Neuron (in vitro differentiated cells): ENCODE measurements at regions not wholly inside any gene's neighbourhood (a gene's known extent, or its start where the extent isn't known, plus 50 kb on each side); places are given as distances from the start of the nearest gene placed in this dataset.

ENCODE experiments used
- H2AFZ ChIP-seq: one replicate; pipeline ENCODE4 v1.6.1; 2013; ENCODE audit warnings: low read depth, mild to moderate bottlenecking, inconsistent platforms, low read length, moderate library complexity
- H3K27me3 ChIP-seq: one replicate; pipeline ENCODE4 v1.6.1; 2013; ENCODE audit warnings: low read length; ENCODE audit not compliant: insufficient read depth
- H3K36me3 ChIP-seq: one replicate; pipeline ENCODE4 v1.6.1; 2013; ENCODE audit warnings: low read length; ENCODE audit not compliant: insufficient read depth
- H3K4me1 ChIP-seq: one replicate; pipeline ENCODE4 v1.6.1; 2013; ENCODE audit warnings: low read length; ENCODE audit not compliant: insufficient read depth
- H3K4me3 ChIP-seq: 2 replicates; pipeline ENCODE4 v1.5.1; 2013; ENCODE audit warnings: mild to moderate bottlenecking, low read length, moderate library complexity
- H3K9me3 ChIP-seq: one replicate; pipeline ENCODE4 v1.6.1; 2013; ENCODE audit warnings: low read length

DNA sequence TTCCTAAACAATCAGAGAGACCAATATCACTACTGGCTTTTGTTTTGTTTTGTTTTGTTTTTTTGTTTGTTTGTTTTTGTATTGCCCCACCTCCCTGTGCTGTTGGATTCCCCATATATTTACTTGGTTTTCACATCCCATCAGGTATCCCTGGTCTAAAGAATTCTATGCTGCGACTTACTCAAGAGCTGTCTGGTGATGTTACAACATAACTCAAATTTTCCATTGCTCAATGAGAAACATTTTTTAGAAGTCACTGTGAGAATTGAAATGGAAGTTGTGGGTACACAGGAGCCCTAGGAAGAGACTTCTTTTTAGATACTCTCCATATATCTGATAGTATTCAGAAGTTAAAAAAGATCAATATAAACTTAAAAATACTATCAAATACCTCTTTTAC is 181.4 kb downstream of the KLF5 start:
- H3K27me3 ChIP-seq = no peaks in the 10 kb centered on the region
- no peak overlapping the region for H3K4me3 ChIP-seq
- H3K9me3 ChIP-seq = no peaks in the 10 kb centered on the region
- no peaks in the 10 kb centered on the region for H3K4me1 ChIP-seq
- no peak overlapping the region for H2AFZ ChIP-seq
- H3K36me3 ChIP-seq = no peaks in the 10 kb centered on the region

GRCh38 chr13:73235385-73235784 is 176.6 kb downstream of the KLF5 start:
- Histone ChIP-seq H3K4me3 (no peak overlapping the region), H3K36me3 (no peaks in the 10 kb centered on the region), H3K4me1 (no peaks in the 10 kb centered on the region), H3K27me3 (no peaks in the 10 kb centered on the region), H2AFZ (no peak overlapping the region), H3K9me3 (no peaks in the 10 kb centered on the region)

DNA sequence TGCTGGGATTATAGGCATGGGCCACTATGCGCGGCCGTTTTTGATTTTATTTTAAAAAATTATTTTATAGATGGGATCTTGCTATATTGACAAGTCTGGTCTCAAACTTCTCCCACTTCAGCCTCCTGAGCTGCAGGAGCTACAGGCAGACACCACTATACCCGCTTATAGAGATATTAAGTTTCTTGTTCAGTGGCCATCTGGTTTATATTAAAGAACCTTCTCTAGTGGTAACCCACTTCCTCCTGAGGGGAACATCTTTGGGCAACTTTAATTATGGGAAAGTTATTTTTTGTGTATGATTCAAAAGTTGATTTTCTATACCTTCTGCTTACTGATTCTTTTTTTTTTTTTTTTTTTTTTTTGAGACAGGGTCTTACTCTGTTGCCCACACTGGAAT is 172.7 kb downstream of the KLF5 start:
- no peaks in the 10 kb centered on the region for H3K36me3 ChIP-seq
- H3K4me3 ChIP-seq = no peak overlapping the region
- H3K9me3 ChIP-seq = no peaks in the 10 kb centered on the region
- H2AFZ ChIP-seq = no peak overlapping the region
- no peaks in the 10 kb centered on the region for H3K27me3 ChIP-seq
- no peaks in the 10 kb centered on the region for H3K4me1 ChIP-seq

- Histone ChIP-seq H3K4me3 (no peak overlapping the region), H3K4me1 (no peaks in the 10 kb centered on the region), H3K36me3 (no peaks in the 10 kb centered on the region), H3K27me3 (no peaks in the 10 kb centered on the region), H3K9me3 (no peaks in the 10 kb centered on the region), H2AFZ (no peak overlapping the region)
These were observed 171.9 kb downstream of the KLF5 start for GRCh38 chr13:73230716-73231115.

GRCh38 chr13:73228546-73228945 is 169.7 kb downstream of the KLF5 start:
- H3K4me1 ChIP-seq = no peaks in the 10 kb centered on the region
- H2AFZ ChIP-seq = no peak overlapping the region
- H3K9me3 ChIP-seq = no peaks in the 10 kb centered on the region
- H3K36me3 ChIP-seq = no peaks in the 10 kb centered on the region
- H3K4me3 ChIP-seq = no peak overlapping the region
- no peaks in the 10 kb centered on the region for H3K27me3 ChIP-seq

GRCh38 chr13:73225990-73226389 is 167.2 kb downstream of the KLF5 start:
- Histone ChIP-seq H3K4me3 (no peak overlapping the region), H3K36me3 (no peaks in the 10 kb centered on the region), H3K27me3 (no peaks in the 10 kb centered on the region), H3K9me3 (no peaks in the 10 kb centered on the region), H2AFZ (no peak overlapping the region), H3K4me1 (no peaks in the 10 kb centered on the region)

GRCh38 chr13:73224703-73225102 is 165.9 kb downstream of the KLF5 start:
- no peak overlapping the region for H3K4me3 ChIP-seq
- no peaks in the 10 kb centered on the region for H3K4me1 ChIP-seq
- no peaks in the 10 kb centered on the region for H3K9me3 ChIP-seq
- no peaks in the 10 kb centered on the region for H3K36me3 ChIP-seq
- H2AFZ ChIP-seq = no peak overlapping the region
- H3K27me3 ChIP-seq = no peaks in the 10 kb centered on the region

DNA sequence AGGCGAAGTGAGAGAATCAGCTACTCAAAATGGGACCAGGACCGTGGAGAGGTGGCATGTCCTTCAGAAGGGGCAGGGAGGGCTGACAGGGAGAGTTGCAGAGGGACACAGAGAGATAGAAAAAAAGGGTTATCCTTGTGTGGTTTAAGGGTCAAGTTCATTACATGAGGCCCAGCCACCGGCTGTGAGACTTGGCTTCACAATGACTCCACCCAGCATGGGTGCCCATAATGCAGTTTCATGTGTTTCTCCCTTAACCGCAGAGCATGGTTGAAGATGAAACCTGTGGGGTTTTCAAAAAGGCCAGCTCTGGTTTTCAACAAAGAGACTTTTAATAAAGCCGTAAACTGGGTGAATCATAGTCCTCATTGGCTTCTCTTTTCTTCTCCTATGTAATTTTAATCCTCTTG is 164.6 kb downstream of the KLF5 start:
- no peaks in the 10 kb centered on the region for H3K4me1 ChIP-seq
- no peak overlapping the region for H3K4me3 ChIP-seq
- no peaks in the 10 kb centered on the region for H3K36me3 ChIP-seq
- no peak overlapping the region for H2AFZ ChIP-seq
- no peaks in the 10 kb centered on the region for H3K27me3 ChIP-seq
- no peaks in the 10 kb centered on the region for H3K9me3 ChIP-seq

GRCh38 chr13:73222627-73223305 is 164.0 kb downstream of the KLF5 start:
- Histone ChIP-seq H3K36me3 (no peaks in the 10 kb centered on the region), H3K4me3 (no peak overlapping the region), H3K27me3 (no peaks in the 10 kb centered on the region), H3K9me3 (no peaks in the 10 kb centered on the region), H2AFZ (no peak overlapping the region), H3K4me1 (no peaks in the 10 kb centered on the region)

GRCh38 chr13:73220966-73221720 is 162.3 kb downstream of the KLF5 start:
- no peaks in the 10 kb centered on the region for H3K4me1 ChIP-seq
- no peak overlapping the region for H3K4me3 ChIP-seq
- H3K9me3 ChIP-seq = no peaks in the 10 kb centered on the region
- no peaks in the 10 kb centered on the region for H3K27me3 ChIP-seq
- H3K36me3 ChIP-seq = no peaks in the 10 kb centered on the region
- no peak overlapping the region for H2AFZ ChIP-seq

DNA sequence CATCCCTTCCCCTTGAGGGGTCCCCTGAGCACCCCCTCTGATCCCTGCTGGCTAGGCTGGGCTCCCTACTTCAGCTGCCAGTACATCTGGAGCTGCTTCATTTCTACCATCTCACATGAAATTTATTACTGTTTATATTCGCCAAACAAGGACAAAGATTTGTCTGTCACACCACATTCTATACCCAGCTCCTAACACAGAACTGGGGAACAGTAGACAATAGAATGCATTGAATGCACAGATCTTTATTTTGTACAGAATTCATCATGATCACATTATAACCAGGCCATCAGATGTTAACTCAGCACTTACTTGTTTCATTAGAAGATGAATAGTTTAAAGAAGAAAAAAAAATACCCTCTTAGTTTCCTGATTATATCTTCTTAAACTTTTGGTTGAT is 159.4 kb downstream of the KLF5 start:
- no peaks in the 10 kb centered on the region for H3K36me3 ChIP-seq
- H2AFZ ChIP-seq = no peak overlapping the region
- no peaks in the 10 kb centered on the region for H3K9me3 ChIP-seq
- H3K27me3 ChIP-seq = no peaks in the 10 kb centered on the region
- no peak overlapping the region for H3K4me3 ChIP-seq
- H3K4me1 ChIP-seq = no peaks in the 10 kb centered on the region

DNA sequence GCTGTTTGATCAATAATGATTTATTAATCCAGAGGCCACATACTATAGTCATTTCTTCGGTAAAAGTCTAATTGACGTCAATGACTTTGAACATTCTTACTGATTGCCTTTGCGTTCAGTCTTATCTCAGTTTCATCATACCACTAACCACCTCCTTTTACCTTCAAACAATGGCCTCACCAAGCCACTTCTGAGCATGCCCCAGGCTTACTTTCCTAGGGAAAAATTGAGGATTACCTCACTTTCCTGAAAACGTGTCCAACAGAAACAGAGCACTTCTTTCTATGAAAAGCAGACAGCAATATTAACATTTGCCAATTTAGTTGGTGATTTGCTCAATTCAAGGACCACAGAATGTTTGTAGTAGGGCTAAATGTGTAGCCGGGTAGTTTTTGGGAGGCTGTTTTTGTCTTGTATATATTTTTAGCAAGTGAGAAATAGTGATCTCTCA is 157.6 kb downstream of the KLF5 start:
- Histone ChIP-seq H3K27me3 (no peaks in the 10 kb centered on the region), H2AFZ (no peak overlapping the region), H3K36me3 (no peaks in the 10 kb centered on the region), H3K4me3 (no peak overlapping the region), H3K4me1 (no peaks in the 10 kb centered on the region), H3K9me3 (no peaks in the 10 kb centered on the region)

- Histone ChIP-seq H3K9me3 (no peaks in the 10 kb centered on the region), H3K4me1 (no peaks in the 10 kb centered on the region), H3K27me3 (no peaks in the 10 kb centered on the region), H3K36me3 (no peaks in the 10 kb centered on the region), H2AFZ (no peak overlapping the region), H3K4me3 (no peak overlapping the region)
These were observed 157.0 kb downstream of the KLF5 start for GRCh38 chr13:73215823-73216222.
